Endothelial cell of umbilical vein (primary cell): ENCODE measurements at regions not wholly inside any gene's neighbourhood (a gene's known extent, or its start where the extent isn't known, plus 50 kb on each side); places are given as distances from the start of the nearest gene placed in this dataset.
A peak's percentile ranks its signal among the peaks of the same experiment; 100 is the strongest.
"Not testable (repeated sequence)": the region's sequence is repeated elsewhere in the genome, so short reads cannot be mapped to it uniquely, and the experiment has no call there.

Source experiments
- BruUV-seq: library from RNA; stranded (reverse); fragments of 400-500 nt; replicated peaks from 2 replicates; lab custom pipeline; 2021; lab: Mats Ljungman, UMichigan
- CTCF ChIA-PET: fragments of 300-600, 350-600 bp; sonication (Branson Sonifier 250); formaldehyde crosslinking; loops from one replicate; lab custom pipeline; 2021; ENCODE audit warnings: antibody characterized with exemption, inconsistent platforms; lab: Charles Lee
- POLR2A ChIA-PET: fragments of 300-600, 350-600 bp; sonication (Branson Sonifier 250); formaldehyde crosslinking; loops from one replicate; lab custom pipeline; 2021; ENCODE audit warnings: antibody characterized with exemption, inconsistent platforms; lab: Charles Lee
- DNase-seq: peaks from one replicate; pipeline ENCODE4 v3.0.0-alpha.2; 2011; ENCODE audit warnings: low read depth, low spot score
- FAIRE-seq: peaks from 2 replicates; lab custom pipeline; 2011; peaks lifted over from hg19 to GRCh38; lab: Jason Lieb, UNC
- H2AFZ ChIP-seq: 2 replicates; pipeline ENCODE4 v1.6.0; 2012; ENCODE audit warnings: low read depth, low read length, control low read depth, inconsistent platforms
- H3K27ac ChIP-seq: 2 replicates; pipeline ENCODE4 v1.5.1; 2011; ENCODE audit warnings: low read depth, mild to moderate bottlenecking, control low read depth, low read length, moderate library complexity; ENCODE audit not compliant: insufficient read depth
- H3K27me3 ChIP-seq, 2 experiments: 2 replicates each; pipeline versions ENCODE4 v1.6.0 to v1.6.1; 2011; ENCODE audit warnings: low read length in 2 of 2, mixed read lengths in 1 of 2; ENCODE audit not compliant: control insufficient read depth in 2 of 2, insufficient read depth in 2 of 2
- H3K36me3 ChIP-seq, 2 experiments: 2 replicates in 1 of 2; 3 replicates in 1 of 2; pipeline ENCODE4 v1.5.1; 2011; ENCODE audit warnings: low read length in 2 of 2, mild to moderate bottlenecking in 1 of 2, moderate library complexity in 1 of 2; ENCODE audit not compliant: control insufficient read depth in 2 of 2, insufficient read depth in 2 of 2; ENCODE audit errors: extremely low read depth in 1 of 2
- H3K4me1 ChIP-seq: 3 replicates; pipeline ENCODE4 v1.5.1; 2011; ENCODE audit warnings: mild to moderate bottlenecking, low read length; ENCODE audit not compliant: control insufficient read depth, insufficient read depth; ENCODE audit errors: extremely low read depth
- H3K4me2 ChIP-seq: 2 replicates; pipeline ENCODE4 v1.6.1; 2011; ENCODE audit warnings: low read length, control low read depth, mixed read lengths; ENCODE audit not compliant: insufficient read depth
- H3K4me3 ChIP-seq, 3 experiments: fragments of 200-600 bp in 1 of 3; sonication (generic), shearing (Covaris generic) in 1 of 3; replicated peaks in 1 of 3; 2 replicates each; pipeline ENCODE4 v1.5.1; 2011 to 2016; ENCODE audit warnings: control low read depth in 3 of 3, low read length in 3 of 3, mild to moderate bottlenecking in 2 of 3, inconsistent platforms in 1 of 3, low read depth in 1 of 3, moderate library complexity in 1 of 3; ENCODE audit not compliant: insufficient read depth in 1 of 3
- H3K79me2 ChIP-seq: 2 replicates; pipeline ENCODE4 v1.6.0; 2012; ENCODE audit warnings: low read length, inconsistent platforms; ENCODE audit not compliant: control insufficient read depth, insufficient read depth
- H3K9ac ChIP-seq: replicated peaks from 2 replicates; pipeline ENCODE3; 2011; ENCODE audit warnings: low read length, control low read depth; ENCODE audit not compliant: insufficient read depth; ENCODE audit errors: extremely low read depth
- H3K9me1 ChIP-seq: replicated peaks from 3 replicates; pipeline ENCODE4 v1.6.0; 2011; ENCODE audit warnings: mild to moderate bottlenecking, low read length; ENCODE audit not compliant: control insufficient read depth, insufficient read depth; ENCODE audit errors: extremely low read depth
- H3K9me3 ChIP-seq: replicated peaks from 2 replicates; pipeline ENCODE4 v1.5.1; 2012; ENCODE audit warnings: low read length, inconsistent platforms; ENCODE audit not compliant: control insufficient read depth, insufficient read depth
- H4K20me1 ChIP-seq: replicated peaks from 2 replicates; pipeline ENCODE3; 2011; ENCODE audit warnings: mild to moderate bottlenecking, low read length; ENCODE audit not compliant: control insufficient read depth, insufficient read depth; ENCODE audit errors: extremely low read depth
- dilution Hi-C: fragments of 300-500 bp; cut with MboI; formaldehyde crosslinking; loops from one replicate; pipeline ENCODE4 v1.15.0; 2019; ENCODE audit warnings: low sequenced_read_pairs; ENCODE audit not compliant: extremely low pct_ligation_motif_present
- intact Hi-C: fragments of 100-400 bp; cut with micrococcal nuclease; formaldehyde crosslinking; loops from one replicate; pipeline ENCODE4 v1.10.0; 2022
- TF ChIP-seq, protein P1 (sequence below): IDR thresholded peaks from 2 replicates; pipeline ENCODE4 v1.6.1; 2011; ENCODE audit not compliant: insufficient read depth, insufficient read length

DNA sequence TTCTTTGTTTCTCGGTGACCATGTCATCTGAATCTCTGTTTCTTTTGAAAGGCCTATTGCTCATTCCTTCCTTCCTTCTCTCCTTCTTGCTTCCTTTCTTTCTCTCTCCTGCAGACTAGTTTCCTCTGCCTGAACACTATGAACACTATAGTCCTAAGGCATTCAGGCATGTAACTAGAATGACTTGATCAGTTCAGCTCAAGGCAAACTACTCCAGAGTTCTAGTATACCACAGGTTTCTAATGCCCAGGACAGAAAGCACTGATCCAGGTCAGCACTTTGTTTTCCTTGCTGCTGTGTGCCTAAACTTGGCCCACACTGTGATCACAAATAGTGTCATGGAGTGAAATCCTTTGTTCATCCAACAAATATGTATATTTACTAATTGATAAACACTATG is 324.1 kb upstream of the GJE1 start:
- CTCF ChIA-PET: interaction anchor here (1.0 kb wide), 1 partner anchor 41 kb away, joined by 3 read pairs; no protein-coding TSS in a partner anchor
- intact Hi-C loops: no loop called here
- Histone ChIP-seq H3K4me1 (no peaks in the 10 kb centered on the region), H3K36me3 (no peaks in the 10 kb centered on the region), H2AFZ (no peak overlapping the region), H3K27ac (no peak overlapping the region), H3K4me2 (no peak overlapping the region), H3K79me2 (no peaks in the 10 kb centered on the region), H3K9me3 (no peaks in the 10 kb centered on the region), H3K27me3 (no peaks in the 10 kb centered on the region), H3K9me1 (no peaks in the 10 kb centered on the region), H3K9ac (no peak overlapping the region), H3K4me3 (no peak overlapping the region), H4K20me1 (no peaks in the 10 kb centered on the region)
- BruUV-seq: no TSS peak
- dilution Hi-C loops: no loop called here
- DNase-seq (peak; percentile 9), FAIRE-seq (peak; percentile 33)
- TF ChIP-seq, protein P1, sequence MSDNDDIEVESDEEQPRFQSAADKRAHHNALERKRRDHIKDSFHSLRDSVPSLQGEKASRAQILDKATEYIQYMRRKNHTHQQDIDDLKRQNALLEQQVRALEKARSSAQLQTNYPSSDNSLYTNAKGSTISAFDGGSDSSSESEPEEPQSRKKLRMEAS: no peak
- POLR2A ChIA-PET: no interaction called here

- H3K27ac ChIP-seq, H3K4me1 ChIP-seq, H3K9me3 ChIP-seq, H3K27me3 ChIP-seq, H3K9ac ChIP-seq, H4K20me1 ChIP-seq, POLR2A ChIA-PET, H3K4me2 ChIP-seq, BruUV-seq, FAIRE-seq, H3K36me3 ChIP-seq, H2AFZ ChIP-seq, dilution Hi-C loops, H3K9me1 ChIP-seq, DNase-seq, H3K4me3 ChIP-seq, H3K79me2 ChIP-seq, intact Hi-C loops: not testable (repeated sequence)
- CTCF ChIA-PET: interaction anchor here (0.7 kb wide), 2 partner anchors 9 to 133 kb away, joined by 3 to 6 read pairs; no protein-coding TSS in a partner anchor
These were observed 331.8 kb upstream of the GJE1 start for GRCh38 chr6:141800973-141801372.
